Stimulated activated CD8-positive, alpha-beta memory T cell treated with anti-CD3 and anti-CD28 coated beads, Interleukin-2, amount 100 ng/mL, for 1 hour (primary cell): ENCODE measurements at regions not wholly inside any gene's neighbourhood (a gene's known extent, or its start where the extent isn't known, plus 50 kb on each side); places are given as distances from the start of the nearest gene placed in this dataset.
"Not testable (repeated sequence)": the region's sequence is repeated elsewhere in the genome, so short reads cannot be mapped to it uniquely, and the experiment has no call there.

ENCODE experiments used
- DNase-seq, 2 donors: peaks; one replicate each; pipeline ENCODE4 v3.0.0-alpha.2; 2020; ENCODE audit warnings: low read depth in 2 of 2

GRCh38 chr2:238521002-238521401, 94.3 kb downstream of the ASB1 start:
- DNase-seq, result no peak

- DNase-seq, result no peak
These were observed 95.1 kb downstream of the ASB1 start for GRCh38 chr2:238521870-238522269.

GRCh38 chr2:238523158-238524110, 96.7 kb downstream of the ASB1 start:
- no peak for DNase-seq

- no peak for DNase-seq
These were observed 97.8 kb downstream of the ASB1 start for GRCh38 chr2:238524426-238524983.

GRCh38 chr2:238525990-238526389, 99.3 kb downstream of the ASB1 start:
- no peak for DNase-seq

GRCh38 chr2:238527565-238527964, 100.8 kb downstream of the ASB1 start:
- DNase-seq, result no peak

- DNase-seq, result no peak
These were observed 102.4 kb downstream of the ASB1 start for GRCh38 chr2:238528953-238529781.

GRCh38 chr2:238531017-238531645, 104.4 kb downstream of the ASB1 start:
- DNase-seq, result not testable (repeated sequence)

GRCh38 chr2:238543732-238544131, 117.0 kb downstream of the ASB1 start:
- DNase-seq, result not testable (repeated sequence)

- DNase-seq, result no peak
These were observed 122.3 kb downstream of the ASB1 start for GRCh38 chr2:238548902-238549462.

GRCh38 chr2:238549866-238550265, 123.1 kb downstream of the ASB1 start:
- no peak for DNase-seq

- DNase-seq, result no peak
These were observed 124.4 kb downstream of the ASB1 start for GRCh38 chr2:238551091-238551490.

- DNase-seq, result no peak
These were observed 125.5 kb downstream of the ASB1 start for GRCh38 chr2:238552226-238552625.

- no peak for DNase-seq
These were observed 126.4 kb downstream of the ASB1 start for GRCh38 chr2:238553159-238553558.

GRCh38 chr2:238554468-238555315, 128.0 kb downstream of the ASB1 start:
- DNase-seq, result no peak

- no peak for DNase-seq
These were observed 129.2 kb downstream of the ASB1 start for GRCh38 chr2:238555786-238556542.

- DNase-seq, result no peak
These were observed 130.7 kb downstream of the ASB1 start for GRCh38 chr2:238557431-238557830.

- no peak for DNase-seq
These were observed 131.2 kb downstream of the ASB1 start for GRCh38 chr2:238557936-238558335.

- no peak for DNase-seq
These were observed 131.9 kb downstream of the ASB1 start for GRCh38 chr2:238558456-238559099.
